Motor neuron (in vitro differentiated cells): ENCODE measurements at regions not wholly inside any gene's neighbourhood (a gene's known extent, or its start where the extent isn't known, plus 50 kb on each side); places are given as distances from the start of the nearest gene placed in this dataset.

Experiments
- ATAC-seq, 8 experiments: fragments of 200-7000 bp; cut with Tn5 transposase; replicated peaks in 6 of 8; 2 replicates each; pipeline ENCODE4 v1.8.0; 2021; ENCODE audit warnings: mild to moderate bottlenecking in 8 of 8, moderate library complexity in 8 of 8
- H3K27ac ChIP-seq, 2 donors: fragments of 250-450 bp; sonication (Bioruptor Pico); 2 replicates each; pipeline ENCODE4 v1.9.0; 2021; ENCODE audit warnings: antibody characterized with exemption in 2 of 2, mild to moderate bottlenecking in 2 of 2, moderate library complexity in 1 of 2
- H3K4me1 ChIP-seq, 2 donors: fragments of 250-450 bp; sonication (Bioruptor Pico); replicated peaks in 1 of 2; 2 replicates each; pipeline ENCODE4 v1.6.1; 2021; ENCODE audit warnings: antibody characterized with exemption in 2 of 2, mild to moderate bottlenecking in 2 of 2, moderate library complexity in 1 of 2
- H3K4me3 ChIP-seq, 5 donors: fragments of 250-450 bp; sonication (Bioruptor Pico); 2 replicates each; pipeline ENCODE4 v1.9.0; 2021; ENCODE audit warnings: antibody characterized with exemption in 5 of 5, mild to moderate bottlenecking in 5 of 5, moderate library complexity in 4 of 5
- WGBS, 10 experiments: fragments of 450-650 bp; shearing (Covaris generic); methylation state at CpG; one replicate each; pipeline ENCODE4 v1.0.0; 2022; 5-methylcytosine and 5-hydroxymethylcytosine counted together
- in situ Hi-C, 9 experiments: fragments of 400-800 bp; cut with MboI; loops; one replicate each; pipeline ENCODE4 v1.15.0; 2021; ENCODE audit warnings: low sequenced_read_pairs in 9 of 9, low pct_unique_long_range_greater_than_20kb in 2 of 9; ENCODE audit not compliant: unreplicated experiment in 9 of 9

DNA sequence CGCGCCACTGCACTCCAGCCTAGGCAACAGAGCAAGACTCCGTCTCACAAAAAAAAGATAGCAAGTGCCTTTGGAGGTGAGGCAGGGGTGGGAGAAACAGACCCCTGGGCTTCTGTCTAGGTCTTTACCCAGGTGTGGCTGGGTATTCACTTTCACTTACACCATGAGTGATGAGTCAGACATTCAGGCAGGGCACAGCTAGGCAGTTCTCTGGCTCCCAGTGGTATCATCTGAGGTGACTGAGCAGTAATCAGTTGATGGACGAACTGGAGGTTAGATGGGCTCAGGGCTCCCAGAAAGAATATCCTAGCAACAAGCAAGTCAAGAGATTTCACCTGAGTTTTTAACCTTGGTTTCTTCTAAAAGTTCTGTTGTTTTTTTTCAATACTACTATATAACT is 107.0 kb upstream of the RAB6C start:
- no peak overlapping the region for H3K27ac ChIP-seq
- H3K4me3 ChIP-seq = no peak overlapping the region
- ATAC-seq = no peak
- H3K4me1 ChIP-seq = peaks cover 16 to 22% of the 10 kb centered on the region in 2 donors
- in situ Hi-C loops = no loop called here
- WGBS, 10 experiments = 100% methylated on average over 1 to 3 of the region's 4 CpGs; no CpG with 5 or more reads in 7 of the 10 experiments

DNA sequence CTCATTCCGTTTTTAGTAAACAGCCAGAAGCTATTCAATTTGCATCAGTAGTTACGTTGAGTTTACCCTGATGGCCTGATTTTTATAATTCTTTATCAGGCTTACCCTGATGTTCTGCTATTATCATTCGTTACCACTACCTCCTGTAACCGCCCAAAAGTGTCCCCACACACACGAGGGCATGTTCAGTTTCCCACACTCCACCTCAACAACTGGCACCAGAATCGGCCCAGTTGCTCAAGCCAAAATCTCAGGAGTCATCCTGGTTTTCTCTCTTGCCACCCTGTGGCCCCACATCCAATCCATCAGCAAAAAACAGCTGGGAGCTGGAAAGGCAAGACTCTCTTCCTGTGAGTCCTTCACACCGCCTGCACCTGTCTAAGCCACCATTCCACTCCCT is 102.9 kb upstream of the RAB6C start:
- Histone ChIP-seq H3K27ac (no peak overlapping the region), H3K4me3 (peak overlapping the region; percentile 55 to 100 (median 88)), H3K4me1 (peaks cover 15 to 25% of the 10 kb centered on the region in 2 donors)
- no peak for ATAC-seq
- WGBS, 10 experiments = 20 to 96% (median 80%) methylated on average over 1 to 6 of the region's 7 CpGs
- in situ Hi-C loops = no loop called here

DNA sequence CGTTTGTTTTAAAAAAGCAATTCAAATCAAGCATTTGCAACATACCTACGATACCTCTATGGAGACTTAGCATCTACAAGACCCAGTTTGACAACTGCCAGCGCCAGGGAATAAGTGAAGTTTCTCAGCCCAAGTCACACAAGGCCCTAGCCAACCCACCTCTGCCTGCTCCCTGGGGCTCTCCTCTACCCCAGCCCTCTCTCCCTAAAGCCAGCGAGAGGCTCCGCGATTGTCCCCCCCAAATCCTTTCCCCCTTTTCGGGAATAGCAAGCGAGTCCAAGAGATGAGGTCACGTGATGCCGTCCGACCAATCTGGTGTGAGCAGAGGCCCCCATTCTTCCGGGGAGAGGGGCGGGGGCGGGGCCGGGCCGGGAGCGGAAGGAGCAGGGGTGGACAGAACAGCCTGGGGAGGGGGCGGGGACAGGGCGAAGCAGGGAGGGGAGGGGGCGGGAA is 102.2 kb upstream of the RAB6C start:
- in situ Hi-C loops = no loop called here
- H3K4me1 ChIP-seq = peaks cover 13 to 23% of the 10 kb centered on the region in 2 donors
- WGBS, 10 experiments = 0 to 5% (median 0%) methylated on average over 2 to 7 of the region's 20 CpGs; no CpG with 5 or more reads in 4 of the 10 experiments
- H3K4me3 ChIP-seq = peak overlapping the region; percentile 55 to 100 (median 88)
- peak; percentile 82 to 92 (median 86) for ATAC-seq
- peak overlapping the region; percentile 61 to 72 for H3K27ac ChIP-seq

DNA sequence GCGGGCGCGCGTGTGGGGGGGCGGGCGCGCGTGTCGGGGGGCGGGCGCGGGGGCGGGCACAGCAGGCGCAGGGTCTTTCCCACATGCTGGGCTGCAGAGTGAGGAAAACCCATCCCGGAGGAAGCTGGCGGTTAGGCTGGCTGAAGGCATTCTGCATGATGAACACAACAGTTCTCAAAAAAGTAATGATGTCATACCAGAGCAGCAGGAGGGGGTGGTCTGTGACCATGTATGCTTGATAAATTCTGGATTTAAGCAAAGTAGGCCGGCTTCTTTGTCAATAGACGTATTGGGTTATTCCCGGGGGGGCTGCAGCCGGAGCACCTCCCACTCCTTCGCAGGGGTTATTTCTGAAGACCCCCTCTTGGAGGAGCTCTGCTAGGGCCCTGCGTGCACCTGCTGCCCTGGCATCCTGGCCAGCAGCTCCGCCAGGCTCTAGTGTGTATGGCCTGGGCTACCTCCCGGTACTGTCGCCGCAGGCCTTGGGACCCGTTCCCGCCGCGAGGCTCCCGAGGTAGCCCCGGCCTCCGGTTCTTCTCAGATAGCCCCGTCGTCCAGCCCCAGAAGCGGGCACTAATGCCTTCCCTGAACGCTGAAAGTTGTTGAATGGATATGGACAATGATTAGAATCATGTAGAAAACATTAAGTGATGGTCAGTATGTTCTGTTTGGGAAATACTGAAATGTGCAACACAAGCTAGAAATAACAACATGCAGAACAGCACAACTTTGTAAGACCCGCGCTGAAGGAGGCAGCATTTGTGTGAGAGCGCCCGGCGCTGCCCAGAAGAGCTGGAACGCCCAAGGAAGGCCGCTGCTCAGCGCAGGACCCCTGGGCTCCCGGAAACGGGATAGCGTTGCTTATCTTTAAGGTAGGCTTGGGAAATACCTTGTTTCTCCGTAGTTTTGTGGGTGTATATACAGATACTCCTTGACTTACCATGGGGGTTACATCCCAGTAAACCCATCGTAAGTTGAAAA is 101.4 kb upstream of the RAB6C start:
- in situ Hi-C loops = no loop called here
- H3K27ac ChIP-seq = peak overlapping the region; percentile 74 to 84
- peaks cover 13 to 23% of the 10 kb centered on the region in 2 donors for H3K4me1 ChIP-seq
- H3K4me3 ChIP-seq = peak overlapping the region; percentile 26 to 100 (median 87)
- peak; percentile 69 to 97 (median 96) for ATAC-seq
- WGBS, 10 experiments = 0 to 100% (median 84%) methylated on average over 1 to 13 of the region's 50 CpGs; no CpG with 5 or more reads in 2 of the 10 experiments

DNA sequence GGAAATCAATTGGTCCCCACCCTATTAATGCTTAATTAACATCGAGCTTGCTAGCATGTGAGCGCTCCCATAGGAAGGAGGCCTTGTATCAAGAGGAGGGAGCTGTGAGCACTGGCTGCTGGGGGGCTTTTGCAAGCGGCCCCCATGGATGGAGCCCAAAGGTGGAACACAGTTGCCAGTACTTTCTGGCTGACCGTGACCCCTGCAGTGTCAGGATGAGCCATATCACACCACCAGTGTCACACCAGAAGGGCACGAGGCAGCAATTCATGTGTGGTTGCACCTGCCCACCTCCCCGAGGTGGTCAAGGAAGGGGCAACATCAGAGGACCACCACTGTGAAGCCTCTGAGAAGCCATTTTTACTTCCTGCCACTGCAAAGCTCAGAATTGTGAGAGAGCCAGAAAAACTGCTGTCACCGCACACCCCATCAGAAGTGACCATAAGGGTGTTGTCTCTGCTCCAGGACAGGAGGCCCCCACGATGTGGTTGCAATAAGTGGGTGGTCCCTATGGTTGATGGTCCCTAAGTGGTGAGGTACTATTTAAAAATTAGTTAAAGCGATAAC is 99.8 kb upstream of the RAB6C start:
- Histone ChIP-seq H3K27ac (no peak overlapping the region), H3K4me1 (peaks cover 13 to 23% of the 10 kb centered on the region in 2 donors), H3K4me3 (no peak overlapping the region)
- in situ Hi-C loops = no loop called here
- 61 to 100% (median 83%) methylated on average over 1 to 6 of the region's 9 CpGs; no CpG with 5 or more reads in 2 of the 10 experiments for WGBS, 10 experiments
- ATAC-seq = no peak

DNA sequence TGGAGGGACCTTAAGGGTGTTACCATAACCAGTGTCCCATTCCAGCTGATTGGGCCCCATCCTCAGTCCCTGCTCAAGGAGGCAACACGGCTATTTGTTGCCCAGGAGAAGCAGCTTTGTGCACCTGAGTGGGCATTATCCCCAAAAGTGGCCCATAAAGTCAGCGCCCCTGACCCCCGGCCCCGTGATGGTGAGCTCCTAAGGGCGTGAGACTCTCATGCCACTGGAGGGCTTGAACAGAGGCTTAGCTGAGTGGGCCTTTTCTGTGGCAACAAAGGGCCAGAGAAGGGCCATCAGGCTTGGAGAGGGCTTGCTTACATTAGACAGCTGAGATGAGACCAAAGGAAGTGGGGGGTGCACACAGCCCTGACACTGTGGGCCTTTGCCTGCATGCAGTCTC is 99.2 kb upstream of the RAB6C start:
- no peak for ATAC-seq
- Histone ChIP-seq H3K27ac (no peak overlapping the region), H3K4me3 (no peak overlapping the region), H3K4me1 (peaks cover 13 to 23% of the 10 kb centered on the region in 2 donors)
- WGBS, 10 experiments = 80 to 100% (median 80%) methylated on average over 1 to 2 of the region's 5 CpGs; no CpG with 5 or more reads in 5 of the 10 experiments
- in situ Hi-C loops = no loop called here

DNA sequence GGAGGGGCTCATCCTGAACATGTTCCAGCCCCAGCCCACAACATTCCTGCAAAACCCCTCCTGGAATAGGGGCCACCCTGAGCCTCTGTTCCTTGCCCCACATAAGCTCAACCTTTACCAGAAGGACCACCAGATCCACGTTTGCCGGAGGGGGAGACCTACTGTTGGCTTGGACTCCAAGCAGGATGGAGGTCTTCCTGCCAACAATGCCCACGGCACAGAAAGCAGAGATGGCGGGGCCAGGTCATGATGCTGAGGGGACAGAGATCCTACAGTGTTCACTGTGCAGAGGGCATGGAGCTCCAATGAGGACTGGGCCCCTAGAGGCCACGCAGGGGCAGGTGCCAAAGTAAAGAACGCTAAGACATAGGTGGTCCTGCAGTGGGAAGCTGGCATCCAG is 98.5 kb upstream of the RAB6C start:
- H3K27ac ChIP-seq = no peak overlapping the region
- in situ Hi-C loops = no loop called here
- H3K4me3 ChIP-seq = no peak overlapping the region
- WGBS, 10 experiments = 41 to 100% (median 73%) methylated on average over 1 to 4 of the region's 6 CpGs; no CpG with 5 or more reads in 5 of the 10 experiments
- no peak for ATAC-seq
- H3K4me1 ChIP-seq = peaks cover 13 to 23% of the 10 kb centered on the region in 2 donors

DNA sequence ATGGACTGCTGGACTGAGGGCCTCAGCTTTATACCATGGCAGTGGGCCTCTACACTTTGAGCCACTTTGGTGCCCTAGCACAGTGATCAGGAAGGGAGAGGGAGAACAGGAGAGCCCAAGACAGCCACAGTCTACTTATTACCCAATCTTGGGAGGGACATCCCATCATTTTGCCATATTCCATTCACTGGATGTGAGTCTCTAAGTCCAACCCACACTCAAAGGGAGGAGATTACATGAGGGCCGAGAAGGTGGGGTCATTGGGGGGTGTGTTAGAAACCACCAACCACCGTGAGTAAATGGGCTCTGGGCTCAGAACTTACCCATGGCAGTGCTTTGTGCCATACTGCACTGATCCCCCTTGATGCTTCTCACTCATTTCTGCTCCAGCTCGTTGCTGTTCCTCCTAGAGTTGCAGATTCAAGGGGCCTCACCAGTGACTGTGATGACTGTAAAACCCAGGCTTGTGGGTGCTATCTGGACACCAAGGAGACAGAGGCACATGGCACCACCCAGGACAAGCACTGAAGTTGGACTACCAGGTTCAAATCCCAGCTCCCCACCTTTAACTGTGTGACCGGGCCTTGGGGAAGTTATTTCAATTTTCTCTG is 97.6 kb upstream of the RAB6C start:
- in situ Hi-C loops = no loop called here
- WGBS, 10 experiments = 0 to 100% (median 75%) methylated on average over 1 to 3 of the region's 4 CpGs; no CpG with 5 or more reads in 2 of the 10 experiments
- Histone ChIP-seq H3K4me3 (no peak overlapping the region), H3K4me1 (peaks cover 10 to 17% of the 10 kb centered on the region in 2 donors), H3K27ac (no peak overlapping the region)
- no peak for ATAC-seq

DNA sequence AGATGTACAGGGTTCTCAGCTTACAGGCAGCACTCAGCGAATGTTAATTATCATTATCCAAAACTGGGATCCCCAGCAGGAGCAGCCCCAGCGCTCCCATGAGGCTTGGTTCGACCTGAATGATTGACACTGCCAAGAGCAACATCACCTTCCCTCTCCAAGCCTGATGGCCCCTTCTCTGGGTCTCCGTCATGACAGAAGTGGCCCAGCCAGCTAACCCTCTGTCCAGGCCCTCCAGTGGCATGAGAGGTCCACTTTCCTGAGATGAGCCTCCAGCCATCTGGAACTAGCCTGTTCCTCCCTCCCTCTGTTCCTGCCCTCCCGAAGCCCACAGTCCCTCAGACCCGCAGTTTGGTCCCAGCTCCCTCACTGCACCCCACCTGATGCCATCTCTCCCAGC is 97.0 kb upstream of the RAB6C start:
- Histone ChIP-seq H3K4me3 (no peak overlapping the region), H3K27ac (no peak overlapping the region), H3K4me1 (peaks cover 10 to 17% of the 10 kb centered on the region in 2 donors)
- no peak for ATAC-seq
- in situ Hi-C loops = no loop called here
- WGBS, 10 experiments = 10 to 80% (median 50%) methylated on average over 1 to 6 of the region's 6 CpGs; no CpG with 5 or more reads in 1 of the 10 experiments

DNA sequence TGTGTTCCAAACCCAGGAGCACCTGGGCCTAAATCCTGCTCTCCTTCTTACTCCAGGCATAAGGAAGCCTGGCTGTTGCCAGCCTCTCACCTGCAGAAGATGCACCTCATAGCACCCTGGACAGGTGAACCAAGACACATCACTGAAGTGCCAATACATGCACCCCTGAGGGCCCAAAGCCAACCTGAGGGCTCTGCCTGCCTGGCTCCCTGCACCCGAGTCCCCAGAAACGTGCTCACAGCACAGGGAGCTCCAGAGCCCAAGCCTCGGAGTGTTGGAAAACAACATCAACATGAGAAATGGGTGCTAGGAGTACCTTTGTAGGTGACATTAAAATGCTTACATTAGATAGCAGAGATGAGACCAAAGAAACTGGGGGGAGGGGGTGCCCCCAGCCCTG is 96.3 kb upstream of the RAB6C start:
- no peak for ATAC-seq
- Histone ChIP-seq H3K4me3 (no peak overlapping the region), H3K4me1 (peaks cover 7 to 15% of the 10 kb centered on the region in 2 donors), H3K27ac (no peak overlapping the region)
- WGBS, 10 experiments = 40 to 100% (median 84%) methylated on average over 1 to 3 of the region's 3 CpGs; no CpG with 5 or more reads in 5 of the 10 experiments
- in situ Hi-C loops = no loop called here

DNA sequence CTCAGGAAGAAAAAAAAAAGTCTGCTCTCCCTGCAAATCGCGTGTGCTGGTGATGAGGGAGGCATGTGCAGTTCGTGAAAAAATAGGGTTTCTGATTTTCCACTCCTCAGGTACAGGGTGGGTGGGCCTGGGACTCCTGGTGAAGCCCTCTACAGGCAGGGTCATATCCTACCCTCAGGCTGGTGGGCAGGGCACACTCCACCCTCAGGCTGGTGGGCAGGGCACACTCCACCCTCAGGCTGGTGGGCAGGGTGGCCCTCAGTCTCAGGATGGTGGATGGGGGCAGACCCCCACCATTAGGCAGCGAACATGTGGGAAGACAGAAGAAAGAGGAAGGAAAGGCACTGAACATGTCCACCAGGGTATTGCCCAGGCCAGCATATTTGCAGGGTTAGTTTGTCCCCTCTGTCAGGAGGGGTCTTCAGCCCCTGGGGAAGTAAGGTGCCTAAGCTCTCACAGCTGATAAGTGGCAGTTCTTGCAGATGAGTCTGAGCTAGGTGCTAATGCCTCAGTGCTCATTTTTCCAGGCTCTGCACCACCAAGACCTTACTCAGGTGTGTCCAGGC is 95.2 kb upstream of the RAB6C start:
- in situ Hi-C loops = no loop called here
- ATAC-seq = no peak
- peaks cover 4 to 9% of the 10 kb centered on the region in 2 donors for H3K4me1 ChIP-seq
- H3K4me3 ChIP-seq = no peak overlapping the region
- WGBS, 10 experiments = 17 to 90% (median 71%) methylated on average over 1 to 3 of the region's 4 CpGs; no CpG with 5 or more reads in 7 of the 10 experiments
- H3K27ac ChIP-seq = no peak overlapping the region

DNA sequence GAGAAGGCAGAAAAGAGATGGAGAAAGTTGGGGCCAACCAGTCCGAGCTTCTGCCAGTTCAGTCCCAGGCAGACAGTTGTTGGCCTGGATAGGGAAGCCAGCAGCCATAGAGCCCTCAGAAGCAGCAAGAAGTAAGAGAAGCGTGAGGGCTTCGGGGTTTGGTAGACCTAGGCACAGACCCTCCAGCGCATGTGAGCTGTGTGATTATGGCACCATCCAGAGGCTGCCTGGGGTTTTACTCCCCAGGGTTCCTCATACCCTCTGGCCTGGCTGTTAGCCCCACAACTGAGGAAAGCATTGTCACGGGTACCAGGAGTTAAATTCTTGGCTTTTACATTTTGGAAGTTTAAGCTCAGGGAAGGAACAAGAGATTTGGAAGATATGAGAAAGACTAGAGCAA is 93.7 kb upstream of the RAB6C start:
- Histone ChIP-seq H3K27ac (no peak overlapping the region), H3K4me3 (no peak overlapping the region), H3K4me1 (peaks cover 0 to 6% of the 10 kb centered on the region in 2 donors)
- peak; percentile 25 to 90 (median 83) for ATAC-seq
- 0 to 60% (median 33%) methylated on average over 1 to 5 of the region's 5 CpGs; no CpG with 5 or more reads in 1 of the 10 experiments for WGBS, 10 experiments
- in situ Hi-C loops = no loop called here
